Skeletal muscle tissue (tissue), 3 donors: ENCODE measurements at regions not wholly inside any gene's neighbourhood (a gene's known extent, or its start where the extent isn't known, plus 50 kb on each side); places are given as distances from the start of the nearest gene placed in this dataset.
"Not testable (repeated sequence)": the region's sequence is repeated elsewhere in the genome, so short reads cannot be mapped to it uniquely, and the experiment has no call there.

Experiments used
- H3K27ac ChIP-seq: one replicate; pipeline ENCODE4 v1.7.0; 2013; ENCODE audit warnings: mild to moderate bottlenecking, low read depth, low read length, inconsistent platforms
- H3K27me3 ChIP-seq, 3 donors: one replicate each; pipeline ENCODE4 v1.7.0; 2013; ENCODE audit warnings: low read length in 3 of 3; ENCODE audit not compliant: control insufficient read depth in 3 of 3, insufficient read depth in 3 of 3
- H3K36me3 ChIP-seq, 3 donors: one replicate each; pipeline ENCODE4 v1.7.0; 2013; ENCODE audit warnings: low read length in 3 of 3; ENCODE audit not compliant: control insufficient read depth in 3 of 3, insufficient read depth in 3 of 3
- H3K4me1 ChIP-seq, 3 donors: one replicate each; pipeline ENCODE4 v1.7.0; 2013; ENCODE audit warnings: low read length in 3 of 3, mild to moderate bottlenecking in 3 of 3; ENCODE audit not compliant: control insufficient read depth in 3 of 3, insufficient read depth in 3 of 3
- H3K4me3 ChIP-seq, 3 donors: one replicate each; pipeline ENCODE4 v1.7.0; 2013; ENCODE audit warnings: low read length in 3 of 3
- H3K9ac ChIP-seq, 3 donors: one replicate each; pipeline ENCODE4 v1.7.0; 2013; ENCODE audit warnings: low read length in 3 of 3, mild to moderate bottlenecking in 3 of 3, moderate library complexity in 2 of 3, low read depth in 1 of 3
- H3K9me3 ChIP-seq, 3 donors: one replicate each; pipeline ENCODE4 v1.7.0; 2013; ENCODE audit warnings: low read length in 3 of 3; ENCODE audit not compliant: control insufficient read depth in 3 of 3
- donor health status: Osteomylitis.

- Histone ChIP-seq H3K27ac (no peak overlapping the region), H3K4me3 (no peak overlapping the region), H3K36me3 (no peaks in the 10 kb centered on the region)
Observed at GRCh38 chr6:134634466-134634865, 315.4 kb downstream of the ALDH8A1 start.

GRCh38 chr6:134632982-134633940, 315.3 kb upstream of the SGK1 start:
- not testable (repeated sequence) for H3K9ac ChIP-seq, H3K27ac ChIP-seq, H3K4me3 ChIP-seq, H3K36me3 ChIP-seq, H3K9me3 ChIP-seq, H3K4me1 ChIP-seq, H3K27me3 ChIP-seq

More at GRCh38 chr6:134634466-134634865, 315.4 kb downstream of the ALDH8A1 start:
- Histone ChIP-seq H3K9ac (no peak overlapping the region), H3K9me3 (no peaks in the 10 kb centered on the region), H3K4me1 (peaks cover 3 to 6% (median 5%) of the 10 kb centered on the region in 3 donors), H3K27me3 (no peaks in the 10 kb centered on the region)

- no peak overlapping the region for H3K9ac ChIP-seq
Observed at GRCh38 chr6:134632024-134632423, 314.1 kb upstream of the SGK1 start.

GRCh38 chr6:134631398-134631924, 313.5 kb upstream of the SGK1 start:
- Histone ChIP-seq H3K27ac (no peak overlapping the region), H3K4me3 (no peak overlapping the region), H3K27me3 (no peaks in the 10 kb centered on the region), H3K9me3 (no peaks in the 10 kb centered on the region), H3K9ac (no peak overlapping the region), H3K36me3 (no peaks in the 10 kb centered on the region), H3K4me1 (peaks cover 3 to 6% (median 5%) of the 10 kb centered on the region in 3 donors)

More at GRCh38 chr6:134632024-134632423, 314.1 kb upstream of the SGK1 start:
- H3K4me1 ChIP-seq, result peaks cover 3 to 6% (median 5%) of the 10 kb centered on the region in 3 donors
- H3K27me3 ChIP-seq, result no peaks in the 10 kb centered on the region
- no peaks in the 10 kb centered on the region for H3K36me3 ChIP-seq
- no peak overlapping the region for H3K4me3 ChIP-seq
- no peaks in the 10 kb centered on the region for H3K9me3 ChIP-seq
- H3K27ac ChIP-seq, result no peak overlapping the region

- H3K4me3 ChIP-seq, result peak overlapping the region in 1 of 3 donors; percentile 32
Observed at GRCh38 chr6:134630508-134631121, 312.7 kb upstream of the SGK1 start.

GRCh38 chr6:134628154-134628553, 310.2 kb upstream of the SGK1 start:
- H3K9me3 ChIP-seq, result no peaks in the 10 kb centered on the region
- no peak overlapping the region for H3K9ac ChIP-seq
- H3K4me1 ChIP-seq, result peaks cover 3 to 6% (median 5%) of the 10 kb centered on the region in 3 donors
- no peaks in the 10 kb centered on the region for H3K27me3 ChIP-seq
- no peak overlapping the region for H3K4me3 ChIP-seq
- no peak overlapping the region for H3K27ac ChIP-seq
- H3K36me3 ChIP-seq, result no peaks in the 10 kb centered on the region

More at GRCh38 chr6:134630508-134631121, 312.7 kb upstream of the SGK1 start:
- Histone ChIP-seq H3K9ac (no peak overlapping the region), H3K4me1 (peaks cover 3 to 6% (median 5%) of the 10 kb centered on the region in 3 donors), H3K27ac (no peak overlapping the region), H3K36me3 (no peaks in the 10 kb centered on the region), H3K27me3 (no peaks in the 10 kb centered on the region), H3K9me3 (no peaks in the 10 kb centered on the region)

- Histone ChIP-seq H3K4me3 (no peak overlapping the region), H3K9me3 (no peaks in the 10 kb centered on the region), H3K27ac (no peak overlapping the region), H3K27me3 (no peaks in the 10 kb centered on the region), H3K36me3 (no peaks in the 10 kb centered on the region), H3K4me1 (peaks cover 3 to 6% (median 5%) of the 10 kb centered on the region in 3 donors), H3K9ac (no peak overlapping the region)
Observed at GRCh38 chr6:134627707-134628106, 309.8 kb upstream of the SGK1 start.

GRCh38 chr6:134626589-134626988, 308.7 kb upstream of the SGK1 start:
- no peak overlapping the region for H3K27ac ChIP-seq
- H3K4me1 ChIP-seq, result peaks cover 3 to 6% (median 5%) of the 10 kb centered on the region in 3 donors
- H3K36me3 ChIP-seq, result no peaks in the 10 kb centered on the region
- no peaks in the 10 kb centered on the region for H3K27me3 ChIP-seq
- no peak overlapping the region for H3K9ac ChIP-seq
- no peak overlapping the region for H3K4me3 ChIP-seq
- no peaks in the 10 kb centered on the region for H3K9me3 ChIP-seq

- no peaks in the 10 kb centered on the region for H3K9me3 ChIP-seq
- H3K4me3 ChIP-seq, result no peak overlapping the region
- H3K9ac ChIP-seq, result no peak overlapping the region
- no peak overlapping the region for H3K27ac ChIP-seq
- no peaks in the 10 kb centered on the region for H3K36me3 ChIP-seq
- peaks cover 3 to 6% (median 5%) of the 10 kb centered on the region in 3 donors for H3K4me1 ChIP-seq
- no peaks in the 10 kb centered on the region for H3K27me3 ChIP-seq
Observed at GRCh38 chr6:134626086-134626485, 308.2 kb upstream of the SGK1 start.

GRCh38 chr6:134624781-134625180, 306.9 kb upstream of the SGK1 start:
- Histone ChIP-seq H3K36me3 (no peaks in the 10 kb centered on the region), H3K9me3 (no peaks in the 10 kb centered on the region), H3K4me1 (no peaks in the 10 kb centered on the region), H3K9ac (no peak overlapping the region), H3K27me3 (no peaks in the 10 kb centered on the region), H3K27ac (no peak overlapping the region), H3K4me3 (no peak overlapping the region)
